Panc1 (cell line): ENCODE measurements at regions not wholly inside any gene's neighbourhood (a gene's known extent, or its start where the extent isn't known, plus 50 kb on each side); places are given as distances from the start of the nearest gene placed in this dataset.

ENCODE experiments used
- ATAC-seq: fragments of 200-7000 bp; cut with Tn5 transposase; 2 replicates; pipeline ENCODE4 v1.9.1; 2020; ENCODE audit warnings: mild to moderate bottlenecking, moderate library complexity
- BruUV-seq: library from RNA; stranded (reverse); fragments of 400-500 nt; replicated peaks from 2 replicates; lab custom pipeline; 2021; lab: Mats Ljungman, UMichigan
- CTCF ChIA-PET: fragments of 300-600 bp; sonication (Branson Sonifier 250); formaldehyde crosslinking; loops from one replicate; lab custom pipeline; 2022; ENCODE audit warnings: antibody characterized with exemption; lab: Charles Lee
- POLR2A ChIA-PET: fragments of 300-600 bp; sonication (Branson Sonifier 250); formaldehyde crosslinking; loops from one replicate; lab custom pipeline; 2022; ENCODE audit warnings: antibody characterized with exemption; lab: Charles Lee
- DNase-seq: peaks from one replicate; pipeline ENCODE4 v3.0.0-alpha.2; 2010; ENCODE audit warnings: low read depth, low spot score
- H3K27ac ChIP-seq: 2 replicates; pipeline ENCODE4 v1.5.1; 2011; ENCODE audit warnings: mild to moderate bottlenecking, low read length, inconsistent platforms
- H3K27me3 ChIP-seq: fragments of 200-500 bp; sonication (Bioruptor generic); 2 replicates; pipeline ENCODE4 v1.6.0; 2014; ENCODE audit warnings: low read length, inconsistent platforms; ENCODE audit not compliant: control insufficient read depth, insufficient read depth
- H3K36me3 ChIP-seq: fragments of 200-500 bp; sonication (Bioruptor generic); 2 replicates; pipeline ENCODE4 v1.5.1; 2014; ENCODE audit warnings: inconsistent platforms, mild to moderate bottlenecking, low read length, moderate library complexity; ENCODE audit not compliant: control insufficient read depth, insufficient read depth
- H3K4me1 ChIP-seq: 2 replicates; pipeline ENCODE4 v1.5.1; 2011; ENCODE audit warnings: inconsistent platforms, mild to moderate bottlenecking, low read length, moderate library complexity; ENCODE audit not compliant: control insufficient read depth, insufficient read depth
- H3K4me3 ChIP-seq, 2 experiments: 2 replicates each; pipeline ENCODE4 v1.5.1; 2011 to 2012; ENCODE audit warnings: low read depth in 2 of 2, low read length in 2 of 2, mild to moderate bottlenecking in 2 of 2, inconsistent platforms in 1 of 2, moderate library complexity in 1 of 2
- H3K9me3 ChIP-seq: fragments of 200-500 bp; sonication (Bioruptor generic); 2 replicates; pipeline ENCODE4 v1.5.1; 2014; ENCODE audit warnings: low read depth, mild to moderate bottlenecking, inconsistent platforms, low read length, moderate library complexity; ENCODE audit not compliant: control insufficient read depth, insufficient read depth
- POLR2AphosphoS5 ChIP-seq: IDR thresholded peaks from 2 replicates; pipeline ENCODE4 v1.6.1; 2012; ENCODE audit warnings: mild to moderate bottlenecking, low read depth, low read length, moderate library complexity
- SIN3A ChIP-seq: IDR thresholded peaks from 2 replicates; pipeline ENCODE4 v1.6.1; 2012; ENCODE audit warnings: low read depth, mild to moderate bottlenecking, low read length, moderate library complexity, borderline replicate concordance; ENCODE audit not compliant: insufficient read depth
- TCF7L2 ChIP-seq: IDR thresholded peaks from 2 replicates; pipeline ENCODE4 v1.6.1; 2011; ENCODE audit warnings: mild to moderate bottlenecking, low read depth, low read length, inconsistent platforms
- in situ Hi-C: cut with HindIII; loops from 2 replicates; pipeline ENCODE4 v1.10.0; 2016; ENCODE audit warnings: low sequenced_read_pairs, low pct_unique_long_range_greater_than_20kb
- intact Hi-C: fragments of 100-400 bp; cut with micrococcal nuclease; formaldehyde crosslinking; loops from one replicate; pipeline ENCODE4 v1.10.0; 2022; ENCODE audit not compliant: unreplicated experiment
- TF ChIP-seq, protein P1 (sequence below), 2 experiments: IDR thresholded peaks; 2 replicates each; pipeline ENCODE4 v1.6.1; 2011 to 2012; ENCODE audit warnings: low read depth in 2 of 2, control low read depth in 1 of 2, low read length in 1 of 2, mild to moderate bottlenecking in 1 of 2, moderate library complexity in 1 of 2; ENCODE audit not compliant: insufficient read depth in 1 of 2
- TF ChIP-seq, protein P2 (sequence below): fragments of 450-650 bp; IDR thresholded peaks from 2 replicates; pipeline ENCODE4 v1.5.1; 2017; ENCODE audit warnings: mild to moderate bottlenecking

DNA sequence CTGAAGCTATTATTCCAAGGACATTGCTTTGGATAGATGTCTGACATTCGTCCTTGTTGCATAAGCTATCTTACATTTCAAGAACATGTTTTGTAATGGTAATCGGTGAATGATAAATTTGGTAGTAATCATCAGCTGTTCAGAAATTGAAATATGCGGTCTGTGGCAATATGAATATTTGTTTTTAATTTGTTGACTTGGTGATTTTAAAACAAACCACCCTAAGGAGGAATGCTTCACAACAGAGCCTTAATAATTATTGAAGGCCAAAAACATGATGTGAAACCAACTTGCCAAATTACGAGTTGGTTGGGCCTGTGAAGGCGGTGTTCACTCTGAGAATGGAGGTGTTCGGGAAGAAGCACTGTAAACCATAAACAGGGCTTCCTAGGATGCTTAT lies 149.7 kb upstream of the TUT7 start:
- Histone ChIP-seq H3K27me3 (no peaks in the 10 kb centered on the region), H3K4me3 (no peak overlapping the region), H3K4me1 (no peaks in the 10 kb centered on the region), H3K9me3 (no peaks in the 10 kb centered on the region), H3K36me3 (no peaks in the 10 kb centered on the region), H3K27ac (no peak overlapping the region)
- DNase-seq: no peak
- ChIA-PET CTCF (no interaction called here), POLR2A (no interaction called here)
- intact Hi-C loops (no loop called here), in situ Hi-C loops (no loop called here)
- no TSS peak for BruUV-seq
- TF ChIP-seq TCF7L2: no peak
- TF ChIP-seq, protein P1, sequence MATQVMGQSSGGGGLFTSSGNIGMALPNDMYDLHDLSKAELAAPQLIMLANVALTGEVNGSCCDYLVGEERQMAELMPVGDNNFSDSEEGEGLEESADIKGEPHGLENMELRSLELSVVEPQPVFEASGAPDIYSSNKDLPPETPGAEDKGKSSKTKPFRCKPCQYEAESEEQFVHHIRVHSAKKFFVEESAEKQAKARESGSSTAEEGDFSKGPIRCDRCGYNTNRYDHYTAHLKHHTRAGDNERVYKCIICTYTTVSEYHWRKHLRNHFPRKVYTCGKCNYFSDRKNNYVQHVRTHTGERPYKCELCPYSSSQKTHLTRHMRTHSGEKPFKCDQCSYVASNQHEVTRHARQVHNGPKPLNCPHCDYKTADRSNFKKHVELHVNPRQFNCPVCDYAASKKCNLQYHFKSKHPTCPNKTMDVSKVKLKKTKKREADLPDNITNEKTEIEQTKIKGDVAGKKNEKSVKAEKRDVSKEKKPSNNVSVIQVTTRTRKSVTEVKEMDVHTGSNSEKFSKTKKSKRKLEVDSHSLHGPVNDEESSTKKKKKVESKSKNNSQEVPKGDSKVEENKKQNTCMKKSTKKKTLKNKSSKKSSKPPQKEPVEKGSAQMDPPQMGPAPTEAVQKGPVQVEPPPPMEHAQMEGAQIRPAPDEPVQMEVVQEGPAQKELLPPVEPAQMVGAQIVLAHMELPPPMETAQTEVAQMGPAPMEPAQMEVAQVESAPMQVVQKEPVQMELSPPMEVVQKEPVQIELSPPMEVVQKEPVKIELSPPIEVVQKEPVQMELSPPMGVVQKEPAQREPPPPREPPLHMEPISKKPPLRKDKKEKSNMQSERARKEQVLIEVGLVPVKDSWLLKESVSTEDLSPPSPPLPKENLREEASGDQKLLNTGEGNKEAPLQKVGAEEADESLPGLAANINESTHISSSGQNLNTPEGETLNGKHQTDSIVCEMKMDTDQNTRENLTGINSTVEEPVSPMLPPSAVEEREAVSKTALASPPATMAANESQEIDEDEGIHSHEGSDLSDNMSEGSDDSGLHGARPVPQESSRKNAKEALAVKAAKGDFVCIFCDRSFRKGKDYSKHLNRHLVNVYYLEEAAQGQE (IDR thresholded peaks at IDR 0.05; ENCODE audit: insufficient read depth in 1 of 2, low read depth in 2 of 2, low read length in 1 of 2): no peak
- TF ChIP-seq, protein P2, sequence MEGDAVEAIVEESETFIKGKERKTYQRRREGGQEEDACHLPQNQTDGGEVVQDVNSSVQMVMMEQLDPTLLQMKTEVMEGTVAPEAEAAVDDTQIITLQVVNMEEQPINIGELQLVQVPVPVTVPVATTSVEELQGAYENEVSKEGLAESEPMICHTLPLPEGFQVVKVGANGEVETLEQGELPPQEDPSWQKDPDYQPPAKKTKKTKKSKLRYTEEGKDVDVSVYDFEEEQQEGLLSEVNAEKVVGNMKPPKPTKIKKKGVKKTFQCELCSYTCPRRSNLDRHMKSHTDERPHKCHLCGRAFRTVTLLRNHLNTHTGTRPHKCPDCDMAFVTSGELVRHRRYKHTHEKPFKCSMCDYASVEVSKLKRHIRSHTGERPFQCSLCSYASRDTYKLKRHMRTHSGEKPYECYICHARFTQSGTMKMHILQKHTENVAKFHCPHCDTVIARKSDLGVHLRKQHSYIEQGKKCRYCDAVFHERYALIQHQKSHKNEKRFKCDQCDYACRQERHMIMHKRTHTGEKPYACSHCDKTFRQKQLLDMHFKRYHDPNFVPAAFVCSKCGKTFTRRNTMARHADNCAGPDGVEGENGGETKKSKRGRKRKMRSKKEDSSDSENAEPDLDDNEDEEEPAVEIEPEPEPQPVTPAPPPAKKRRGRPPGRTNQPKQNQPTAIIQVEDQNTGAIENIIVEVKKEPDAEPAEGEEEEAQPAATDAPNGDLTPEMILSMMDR: no peak
- TF ChIP-seq POLR2AphosphoS5: no peak
- no peak for TF ChIP-seq SIN3A
- no peak for ATAC-seq

DNA sequence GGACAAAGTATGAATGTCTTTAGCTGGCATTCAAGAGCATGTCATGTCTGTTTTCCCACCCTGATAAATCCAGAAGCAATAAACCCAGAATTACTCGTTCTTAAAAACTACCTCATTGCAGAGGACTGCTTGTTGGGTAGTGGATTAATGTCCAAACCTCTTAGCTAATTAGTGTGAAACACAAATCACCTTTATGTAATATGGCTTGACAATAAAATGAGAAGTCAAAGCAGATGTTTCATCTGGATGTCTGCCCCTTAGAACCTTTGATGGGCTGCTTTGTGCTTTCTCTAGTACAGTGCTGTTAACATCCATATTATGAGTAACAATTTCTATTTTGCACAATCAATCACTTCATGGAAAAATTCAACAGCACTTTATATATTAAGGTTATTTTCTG lies 149.1 kb upstream of the TUT7 start:
- TF ChIP-seq SIN3A (no peak), POLR2AphosphoS5 (no peak), TCF7L2 (no peak)
- TF ChIP-seq, protein P1 (IDR thresholded peaks at IDR 0.05; ENCODE audit: insufficient read depth in 1 of 2, low read depth in 2 of 2, low read length in 1 of 2): no peak
- TF ChIP-seq, protein P2: no peak
- in situ Hi-C loops (no loop called here), intact Hi-C loops (no loop called here)
- Histone ChIP-seq H3K4me3 (no peak overlapping the region), H3K27me3 (no peaks in the 10 kb centered on the region), H3K4me1 (no peaks in the 10 kb centered on the region), H3K36me3 (no peaks in the 10 kb centered on the region), H3K27ac (no peak overlapping the region), H3K9me3 (no peaks in the 10 kb centered on the region)
- BruUV-seq: no TSS peak
- ChIA-PET CTCF (no interaction called here), POLR2A (no interaction called here)
- ATAC-seq (no peak), DNase-seq (no peak)
